VCaP (cell line): ENCODE measurements at regions not wholly inside any gene's neighbourhood (a gene's known extent, or its start where the extent isn't known, plus 50 kb on each side); places are given as distances from the start of the nearest gene placed in this dataset.

Experiments used
- H3K27ac ChIP-seq: fragments of 450-650 bp; 2 replicates; pipeline ENCODE4 v1.5.1; 2017
- CTCF ChIP-seq: fragments of 450-650 bp; conservative IDR thresholded peaks from 2 replicates; pipeline ENCODE4 v1.5.1; 2017; ENCODE audit warnings: mild to moderate bottlenecking, moderate library complexity

GRCh38 chr4:169826634-169827187, 69.0 kb upstream of the HPF1 start:
- no peak for TF ChIP-seq CTCF
- no peak overlapping the region for H3K27ac ChIP-seq

GRCh38 chr4:169823685-169824084, 65.9 kb upstream of the HPF1 start:
- H3K27ac ChIP-seq: no peak overlapping the region
- no peak for TF ChIP-seq CTCF

GRCh38 chr4:169821402-169821801, 63.7 kb upstream of the HPF1 start:
- no peak for TF ChIP-seq CTCF
- no peak overlapping the region for H3K27ac ChIP-seq

- no peak overlapping the region for H3K27ac ChIP-seq
- TF ChIP-seq CTCF: no peak
Observed at GRCh38 chr4:169818063-169818679, 60.4 kb upstream of the HPF1 start.

GRCh38 chr4:169815606-169816005, 57.9 kb upstream of the HPF1 start:
- H3K27ac ChIP-seq: no peak overlapping the region
- no peak for TF ChIP-seq CTCF

GRCh38 chr4:169811476-169811875, 53.7 kb upstream of the HPF1 start:
- no peak for TF ChIP-seq CTCF
- H3K27ac ChIP-seq: no peak overlapping the region

GRCh38 chr4:169810325-169811323, 52.9 kb upstream of the HPF1 start:
- H3K27ac ChIP-seq: no peak overlapping the region
- TF ChIP-seq CTCF: peak; percentile 92
